ENCODE measurements at regions not wholly inside any gene's neighbourhood (a gene's known extent, or its start where the extent isn't known, plus 50 kb on each side); places are given as distances from the start of the nearest gene placed in this dataset.

DNA sequence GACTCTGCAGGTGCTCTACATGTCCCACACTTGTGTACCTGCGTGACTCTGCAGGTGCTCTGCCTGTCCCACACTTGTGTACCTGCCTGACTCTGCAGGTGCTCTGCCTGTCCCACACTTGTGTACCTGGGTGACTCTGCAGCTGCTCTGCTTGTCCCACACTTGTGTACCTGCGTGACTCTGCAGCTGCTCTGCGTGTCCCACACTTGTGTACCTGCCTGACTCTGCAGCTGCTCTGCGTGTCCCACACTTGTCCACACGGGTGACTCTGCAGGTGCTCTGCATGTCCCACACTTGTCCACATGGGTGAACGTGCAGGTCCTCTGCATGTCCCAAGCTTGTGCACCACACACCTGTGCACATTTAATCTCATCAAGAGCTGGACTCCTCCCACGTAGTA, 576.7 kb upstream of the SALL3 start:
- DNase-seq, result no peak

DNA sequence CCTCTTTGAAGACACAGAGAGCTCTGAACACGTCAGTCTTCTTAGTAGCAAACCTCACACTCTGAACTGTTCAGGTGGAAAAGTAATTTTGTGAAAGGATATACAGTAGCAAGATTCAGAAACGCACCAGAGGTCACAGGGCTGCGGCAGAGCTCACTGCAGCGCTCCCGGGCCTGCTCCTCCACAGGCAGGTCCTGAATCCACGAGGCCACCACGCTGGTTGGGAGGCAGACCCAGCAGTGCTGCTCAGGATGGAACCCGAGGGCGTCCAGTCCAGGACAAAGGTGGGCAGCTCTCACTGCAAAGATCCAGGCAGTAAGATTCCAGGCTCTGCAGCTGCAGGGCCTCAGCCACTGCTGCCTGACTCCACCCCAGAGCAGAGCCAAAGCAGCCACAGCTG, 576.2 kb upstream of the SALL3 start:
- DNase-seq, result no peak

DNA sequence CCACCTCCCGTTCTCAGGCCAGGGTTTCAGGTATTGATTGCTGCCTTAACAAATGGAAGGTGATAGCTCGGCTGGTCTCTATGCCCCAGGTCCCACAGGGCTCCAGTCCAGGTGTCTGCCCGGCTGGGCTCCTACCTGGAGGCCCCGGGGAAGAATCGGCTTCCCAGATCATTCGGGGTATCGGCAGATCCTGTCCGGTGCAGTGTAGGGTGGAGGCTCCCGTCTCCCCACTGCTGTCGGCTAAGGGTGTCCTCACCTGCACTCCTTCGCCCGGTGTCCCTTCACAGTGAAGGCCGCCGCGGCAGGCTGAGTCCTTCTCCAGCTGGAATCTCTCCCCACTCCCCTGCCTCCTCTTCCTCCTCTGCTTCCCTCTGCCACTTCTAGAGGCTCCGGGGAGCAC, 573.9 kb upstream of the SALL3 start:
- no peak for DNase-seq

DNA sequence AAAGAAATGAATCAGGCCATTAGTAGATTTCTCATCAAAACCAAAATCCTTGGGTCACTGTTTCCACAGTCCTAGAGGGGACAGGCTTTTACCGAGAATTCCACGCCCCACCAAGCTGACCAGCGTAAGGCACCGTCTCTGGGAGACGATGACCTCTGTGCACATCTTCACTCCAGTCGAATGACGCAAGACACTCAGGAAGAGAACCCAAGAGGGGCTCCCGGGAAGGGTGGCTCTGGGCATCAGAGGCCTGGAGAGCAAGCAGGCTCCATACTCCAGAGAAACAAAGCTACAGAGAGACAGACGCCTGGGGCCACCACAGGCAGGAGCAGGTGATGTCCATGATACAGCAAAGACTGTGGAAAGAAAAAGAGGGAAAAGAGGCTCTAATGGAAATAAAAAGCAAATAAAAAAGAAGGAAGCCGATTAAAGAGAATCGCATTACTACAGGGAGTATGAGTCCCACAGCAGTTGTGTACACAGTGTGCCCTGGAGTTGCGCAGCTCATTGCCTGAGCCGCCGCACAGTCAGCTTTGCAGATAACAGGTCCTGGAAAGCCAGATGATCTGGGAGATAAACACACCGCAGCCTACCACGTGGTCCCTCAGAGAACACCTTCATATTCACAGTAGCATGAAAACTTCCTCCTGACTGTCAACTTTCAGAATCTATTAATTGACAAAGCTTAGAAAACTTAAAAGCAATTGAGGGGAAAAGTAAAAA, 572.7 kb upstream of the SALL3 start:
- DNase-seq, result no peak

DNA sequence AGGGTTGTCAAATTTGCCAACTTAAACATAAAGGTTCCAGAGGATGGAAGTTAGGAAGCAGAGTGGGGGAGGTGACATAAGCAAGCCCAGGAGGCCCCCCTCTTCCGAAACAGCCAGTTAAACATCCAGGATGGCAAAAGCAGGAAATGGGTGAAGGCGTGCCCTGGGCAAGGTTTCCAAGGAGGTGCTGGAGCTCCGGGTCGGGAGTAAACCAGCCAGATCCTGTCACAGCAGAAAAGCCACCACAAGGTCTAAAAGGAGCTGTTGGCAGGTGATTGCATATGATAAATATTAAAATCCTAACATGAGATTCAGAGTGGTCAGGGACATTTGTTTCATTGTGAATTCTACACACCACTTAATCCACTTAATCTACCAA, 572.2 kb upstream of the SALL3 start:
- no peak for DNase-seq

DNA sequence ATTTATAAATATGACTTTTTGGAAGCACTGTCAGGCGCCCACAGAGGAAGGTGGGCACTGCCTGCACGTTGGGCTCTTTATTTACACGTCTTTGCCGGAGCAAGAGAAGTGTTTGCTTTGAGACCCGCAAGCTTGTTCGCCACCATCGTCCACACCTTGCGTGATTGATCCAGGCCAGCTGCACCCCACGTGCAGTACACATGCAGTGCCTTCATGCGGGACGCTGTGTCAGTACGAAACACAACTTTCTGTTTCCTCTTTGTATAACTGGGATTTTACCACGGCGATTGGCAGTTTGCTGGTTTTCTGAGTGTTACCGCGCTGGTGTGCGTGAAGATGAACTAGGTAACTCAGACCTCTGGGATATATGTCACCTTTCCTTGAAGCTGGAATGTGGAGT, 571.0 kb upstream of the SALL3 start:
- DNase-seq, result no peak

DNA sequence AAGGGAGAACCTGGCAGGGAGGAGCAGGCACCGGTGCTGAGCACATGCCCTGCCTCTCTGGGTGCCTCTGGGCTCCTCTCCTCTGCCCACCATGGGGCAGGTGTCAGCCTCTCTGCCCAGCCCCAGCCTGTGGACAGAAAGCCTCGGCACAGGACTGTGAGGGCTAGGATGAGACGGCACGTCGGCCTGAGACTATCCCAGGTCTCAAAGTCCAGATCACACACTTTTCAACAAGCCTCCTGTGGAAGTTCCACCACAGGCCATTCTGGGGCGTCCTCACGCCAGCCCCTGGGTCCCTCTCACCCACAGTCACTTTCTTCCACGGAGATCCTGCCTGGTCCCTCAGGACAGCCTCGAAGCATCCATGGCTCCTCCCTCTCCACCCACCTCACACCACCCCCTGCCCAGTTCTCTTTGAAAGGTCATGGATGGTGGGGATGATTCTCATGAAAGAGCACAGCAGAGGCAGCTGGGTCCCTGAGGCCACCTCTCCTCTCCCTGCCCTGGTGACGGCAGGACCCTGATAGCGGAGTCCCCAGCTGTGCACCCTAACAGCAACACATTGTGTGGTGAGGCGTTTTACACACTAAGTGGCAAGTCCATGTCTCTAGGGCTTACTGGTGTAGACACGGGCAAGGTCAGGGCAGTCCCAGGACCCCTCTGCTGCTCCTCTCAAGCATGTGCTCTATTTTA, 569.4 kb upstream of the SALL3 start:
- DNase-seq, result no peak

DNA sequence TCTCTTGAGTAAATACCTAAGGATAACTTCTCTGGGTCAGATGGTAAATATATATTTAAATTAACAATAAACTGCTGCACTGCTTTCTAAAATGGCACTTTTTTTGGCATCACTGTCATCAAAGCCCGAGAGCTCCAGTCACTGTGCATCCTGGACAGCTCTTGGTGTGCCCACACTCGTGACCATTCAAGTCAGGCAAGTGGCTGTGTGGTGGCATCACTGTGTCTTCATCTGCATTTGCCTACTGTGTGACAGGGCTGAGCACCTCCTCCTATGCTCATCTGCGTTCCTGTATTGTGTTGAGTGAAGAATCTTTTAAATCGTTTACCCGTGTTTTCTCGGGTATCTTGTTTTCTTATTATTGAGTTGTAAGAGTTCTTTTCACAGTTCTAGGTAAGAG, 568.1 kb upstream of the SALL3 start:
- DNase-seq, result no peak

DNA sequence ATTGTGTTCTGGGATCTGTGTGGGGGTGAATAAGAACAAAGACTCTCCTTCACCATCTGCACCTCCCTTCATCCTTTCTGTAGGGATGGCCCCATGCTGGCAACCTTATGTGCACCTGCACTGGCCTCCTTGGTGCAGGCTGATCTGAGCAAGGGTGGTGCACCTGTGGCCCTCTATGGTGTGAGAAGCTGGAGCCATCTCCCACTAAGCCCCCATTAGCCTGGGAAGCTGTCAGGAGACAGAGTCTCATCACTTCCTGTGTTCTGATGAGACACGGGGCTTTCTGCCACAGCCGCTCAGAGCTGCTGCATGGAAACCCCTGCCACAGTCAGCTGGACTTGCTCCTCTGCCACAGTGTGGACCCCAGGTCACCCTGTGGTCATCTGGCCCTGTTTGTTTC, 565.3 kb upstream of the SALL3 start:
- no peak for DNase-seq

DNA sequence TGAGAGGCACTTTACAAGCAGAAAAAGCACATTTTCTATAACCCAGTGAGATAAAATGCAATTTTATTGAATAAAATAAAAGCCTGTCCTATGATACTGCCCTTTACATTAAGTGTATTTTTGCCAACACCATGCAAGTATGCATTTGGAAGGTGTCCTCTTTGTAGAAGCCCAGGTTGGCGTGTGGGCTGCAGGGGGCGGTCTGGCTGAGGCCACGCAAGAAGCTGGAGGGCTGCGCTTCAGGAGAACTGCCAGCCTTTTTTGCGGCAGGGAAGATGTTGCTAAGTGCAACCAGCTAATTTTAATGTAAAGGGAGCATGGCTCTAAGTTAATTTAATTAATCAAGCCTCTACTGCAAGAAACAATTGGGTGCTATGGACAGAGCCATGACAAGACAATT, 562.8 kb upstream of the SALL3 start:
- no peak for DNase-seq

DNA sequence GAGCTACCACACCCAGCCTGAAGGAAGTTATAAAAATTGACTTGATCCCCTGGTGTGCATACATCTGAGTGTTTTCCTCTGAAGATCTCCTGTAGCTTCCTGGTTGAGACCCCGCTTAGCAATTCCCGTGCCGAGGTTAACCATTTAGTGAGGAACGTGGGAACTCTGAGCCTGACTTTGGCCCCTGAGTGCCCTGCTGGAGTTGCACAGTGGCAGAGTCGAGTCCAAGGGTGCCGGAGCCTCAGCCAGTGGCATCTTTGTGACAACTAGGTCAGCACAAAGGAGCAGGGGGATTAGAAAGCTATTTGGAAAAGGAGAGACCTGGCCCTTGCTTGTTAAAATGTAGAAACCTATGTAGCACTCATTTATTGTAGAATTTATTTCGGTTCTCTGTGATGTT, 561.2 kb upstream of the SALL3 start:
- no peak for DNase-seq

DNA sequence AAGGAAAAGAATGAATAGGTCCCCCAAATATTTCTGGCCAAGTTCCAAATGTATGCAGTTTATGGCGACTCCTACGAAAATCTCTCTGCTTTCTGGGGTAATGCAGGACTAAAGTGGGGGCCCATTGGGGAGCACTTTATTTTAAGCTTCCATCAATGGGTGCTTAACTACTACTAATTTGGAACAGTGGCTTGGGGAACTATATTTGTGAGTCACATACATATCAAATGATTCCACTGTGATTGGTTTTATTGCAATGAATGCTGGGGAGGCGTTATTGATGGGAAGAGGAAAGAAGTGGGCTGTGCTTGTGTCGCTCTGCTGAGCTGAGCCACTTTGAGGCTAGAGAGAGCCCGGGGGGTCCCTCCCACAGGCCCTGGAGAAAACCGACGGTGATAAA, 560.4 kb upstream of the SALL3 start:
- no peak for DNase-seq

DNA sequence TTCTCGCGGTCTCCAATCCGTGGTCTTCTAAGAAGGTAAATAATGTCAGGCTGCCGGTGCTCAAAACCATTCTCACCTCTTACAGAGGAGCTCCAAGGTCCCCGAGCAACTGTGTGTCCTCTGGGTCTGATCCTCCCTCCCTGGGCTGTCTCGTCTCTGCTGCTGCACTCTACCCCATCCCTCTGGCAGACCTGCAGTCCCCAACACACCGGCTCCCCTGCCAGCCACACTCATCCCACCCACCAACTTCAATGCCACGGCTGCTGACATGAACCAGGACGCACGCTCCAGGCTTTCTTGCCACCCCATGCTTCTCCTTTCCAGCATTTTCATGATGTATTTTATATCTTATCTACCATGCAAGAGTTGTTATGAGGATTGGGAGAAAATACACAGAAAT, 559.5 kb upstream of the SALL3 start:
- no peak for DNase-seq

DNA sequence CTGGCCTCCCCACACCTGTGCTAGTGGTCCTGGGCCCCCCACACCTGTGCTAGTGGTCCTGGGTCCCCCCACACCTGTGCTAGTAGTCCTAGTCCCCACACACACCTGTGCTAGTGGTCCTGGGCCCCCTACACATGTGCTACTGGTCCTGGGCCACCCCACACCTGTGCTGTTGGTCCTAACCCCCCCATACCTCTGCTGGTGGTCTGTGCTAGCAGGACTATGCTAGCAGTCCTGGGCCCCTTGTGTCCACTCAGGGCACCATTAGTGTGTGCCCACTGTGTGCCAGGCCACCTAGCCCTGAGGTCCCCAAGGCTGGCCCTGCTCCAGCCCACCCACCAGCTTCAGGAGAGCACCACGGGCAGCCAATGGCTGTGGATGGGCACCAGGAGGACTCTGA, 558.2 kb upstream of the SALL3 start:
- DNase-seq, result no peak

DNA sequence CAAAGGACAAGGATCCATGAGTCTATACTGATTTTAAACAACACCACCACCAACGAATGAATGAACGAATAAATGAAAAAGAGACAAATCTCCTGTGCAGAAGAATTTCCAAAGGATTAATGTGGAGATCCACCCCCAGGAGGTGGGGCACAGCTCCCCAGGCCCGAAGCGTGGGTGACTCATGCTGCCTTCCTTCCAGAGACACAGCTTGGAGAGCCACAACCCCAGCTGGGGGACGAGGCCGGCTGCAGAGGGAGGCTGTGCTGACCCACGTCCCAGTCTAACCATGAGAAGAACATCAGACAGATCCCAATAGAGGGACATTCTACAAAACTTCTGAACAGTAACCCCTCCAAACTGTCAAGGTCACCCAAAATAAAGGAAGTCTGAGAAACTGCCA, 557.3 kb upstream of the SALL3 start:
- DNase-seq, result no peak

DNA sequence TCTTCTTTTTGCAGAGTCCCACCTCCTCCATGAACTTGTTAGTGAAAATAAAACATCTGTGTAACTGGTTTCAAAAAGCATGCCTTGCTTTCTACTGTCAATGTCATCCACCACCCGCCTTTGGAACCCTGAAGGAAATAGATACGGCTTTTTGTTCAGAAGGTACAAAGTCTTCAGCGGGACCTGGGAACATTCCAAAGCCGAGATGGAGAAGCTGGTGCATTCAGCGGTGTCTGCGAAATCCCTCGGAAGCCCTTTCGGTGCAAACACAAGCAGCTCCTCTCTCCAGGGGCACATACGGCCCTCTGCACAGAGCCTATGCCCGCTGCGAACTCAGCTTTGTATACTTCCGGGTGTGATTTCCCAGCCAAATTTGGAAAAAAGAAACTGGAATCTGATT, 555.8 kb upstream of the SALL3 start:
- DNase-seq, result no peak

DNA sequence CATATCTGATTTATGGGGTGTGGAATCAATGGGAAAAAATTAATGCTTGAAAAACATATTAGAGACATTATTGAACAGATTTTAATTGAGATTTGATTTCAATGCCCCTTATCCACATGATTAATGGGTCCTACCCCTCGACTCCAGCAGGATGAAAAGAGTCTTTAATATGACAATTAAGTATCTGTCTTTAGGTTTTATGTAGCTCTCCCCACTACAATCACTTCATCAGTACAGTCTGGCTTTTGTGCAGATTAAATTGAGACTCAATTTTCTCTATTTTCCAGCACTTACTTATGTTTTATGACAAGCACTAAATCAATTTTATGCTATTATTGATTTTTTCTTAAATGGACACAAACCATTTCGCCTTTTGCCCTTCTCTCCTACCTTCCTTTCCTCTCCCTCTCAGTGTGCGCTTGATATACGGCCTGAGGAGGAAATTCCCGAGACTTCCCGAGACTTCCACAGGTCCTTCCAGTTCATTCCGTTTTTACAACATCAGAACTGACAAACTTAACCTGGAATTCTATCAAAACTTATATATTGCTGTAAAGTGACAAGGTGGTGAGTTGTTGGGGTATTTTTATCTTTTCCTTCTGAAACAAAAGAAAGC, 555.1 kb upstream of the SALL3 start:
- DNase-seq, result no peak

DNA sequence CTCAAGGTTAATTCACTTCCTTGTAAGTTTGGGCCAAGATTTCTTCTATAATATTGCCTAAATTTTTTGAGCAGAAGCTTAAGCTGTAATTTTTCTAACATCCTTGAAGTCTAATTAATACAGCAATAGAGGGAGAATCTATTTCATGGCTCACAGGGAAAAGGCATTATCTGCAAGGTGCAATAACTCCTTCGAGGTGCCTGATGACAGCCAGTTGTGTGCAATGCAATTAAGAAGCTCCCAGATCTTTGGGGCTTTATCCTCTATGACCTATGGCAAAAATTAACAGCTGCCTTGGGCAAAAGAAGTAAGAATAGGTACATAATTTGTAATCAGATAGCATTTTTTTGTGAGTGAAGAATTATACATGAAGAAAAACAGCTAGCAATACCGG, 554.6 kb upstream of the SALL3 start:
- no peak for DNase-seq

DNA sequence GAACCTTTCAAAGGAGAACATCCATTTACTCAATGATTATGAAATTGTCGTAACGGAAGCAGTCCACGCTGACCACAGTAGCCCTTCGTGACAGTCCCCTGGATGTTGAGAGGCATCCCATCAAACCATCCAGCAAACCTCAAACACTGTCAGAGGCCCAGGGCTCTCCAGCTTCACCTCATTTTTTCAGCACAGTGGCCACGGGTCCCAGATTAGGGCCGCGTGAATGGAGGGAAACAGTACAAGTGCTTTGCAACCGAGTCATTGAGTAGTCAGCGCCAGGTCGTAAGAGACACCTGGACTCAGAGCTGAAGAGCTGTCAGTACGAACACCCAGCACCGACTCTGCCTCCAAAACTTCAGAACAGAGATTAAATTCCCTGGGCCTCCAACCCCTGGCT, 552.5 kb upstream of the SALL3 start:
- no peak for DNase-seq

DNA sequence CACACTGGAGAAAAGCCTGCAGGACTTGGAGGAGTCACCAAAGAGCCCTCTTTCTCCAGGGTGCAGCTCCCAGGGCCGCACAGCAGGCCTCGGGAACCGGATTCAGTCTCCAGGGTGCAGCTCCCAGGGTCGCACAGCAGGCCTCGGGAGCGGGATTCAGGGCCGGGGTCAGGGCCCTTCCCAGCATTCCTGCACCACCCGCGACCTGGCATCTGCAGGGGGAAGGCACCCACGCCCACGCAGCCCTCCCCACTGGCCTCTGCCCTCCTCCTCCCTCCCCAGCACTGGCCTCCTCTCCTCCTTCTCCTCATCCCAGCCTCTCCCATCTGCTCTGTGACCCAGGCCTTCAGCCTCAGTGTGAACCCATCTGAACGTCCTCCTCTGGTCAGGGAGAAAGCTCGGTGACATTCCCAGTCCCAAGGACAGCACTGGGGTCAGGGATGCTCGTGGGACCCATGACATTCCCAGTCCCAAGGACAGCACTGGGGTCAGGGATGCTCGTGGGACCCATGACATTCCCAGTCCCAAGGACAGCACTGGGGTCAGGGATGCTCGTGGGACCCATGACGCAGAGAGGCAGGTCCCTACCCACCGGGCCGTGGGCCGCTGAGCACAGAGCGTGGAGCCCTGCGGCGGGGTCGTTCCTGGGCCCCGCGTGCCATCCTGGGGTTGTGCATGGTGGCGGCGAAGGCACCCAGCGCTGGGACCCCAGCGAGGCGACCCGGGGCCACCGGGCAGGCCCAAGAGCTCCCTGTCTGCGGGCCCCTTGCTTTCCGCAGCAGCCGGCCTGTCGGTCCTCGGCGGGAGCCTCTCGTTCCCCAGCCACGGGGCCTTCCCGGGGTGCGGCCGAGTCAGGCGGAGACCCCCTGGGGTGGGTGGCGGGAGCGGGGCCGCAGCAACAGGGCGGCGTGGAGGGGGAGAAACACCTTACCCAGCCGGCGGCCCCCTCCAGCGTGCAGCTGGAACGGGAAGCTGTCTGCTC, 550.2 kb upstream of the SALL3 start:
- no peak for DNase-seq

DNA sequence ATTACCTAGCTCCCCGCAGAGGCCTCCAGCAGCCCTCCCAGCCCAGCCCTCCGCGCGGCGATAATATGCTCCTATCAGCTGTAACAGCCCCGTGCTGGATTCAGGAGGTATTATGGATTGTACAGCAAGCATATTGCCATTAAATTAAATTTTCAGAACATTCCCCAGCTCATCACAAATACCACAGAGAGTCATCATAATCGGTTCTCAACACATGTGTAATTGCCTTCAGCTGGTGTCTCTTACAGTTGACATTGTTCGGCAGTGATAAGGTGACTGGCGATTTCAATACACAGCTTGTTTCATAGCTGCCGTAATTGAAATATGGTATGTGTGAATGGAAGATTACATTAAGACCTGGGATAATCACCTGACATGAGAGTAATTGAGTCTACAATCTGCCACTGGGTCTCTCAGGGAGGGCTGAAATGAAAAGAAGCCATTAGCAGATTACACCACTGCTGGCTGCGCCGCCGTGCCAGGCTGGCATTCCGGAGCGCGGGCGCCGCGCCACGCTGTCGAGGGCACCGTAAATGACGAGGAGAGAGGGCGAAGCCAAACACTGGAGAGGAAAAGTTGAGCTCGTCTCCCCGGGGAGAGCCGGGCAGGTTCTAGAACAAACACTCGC, 549.4 kb upstream of the SALL3 start:
- no peak for DNase-seq

DNA sequence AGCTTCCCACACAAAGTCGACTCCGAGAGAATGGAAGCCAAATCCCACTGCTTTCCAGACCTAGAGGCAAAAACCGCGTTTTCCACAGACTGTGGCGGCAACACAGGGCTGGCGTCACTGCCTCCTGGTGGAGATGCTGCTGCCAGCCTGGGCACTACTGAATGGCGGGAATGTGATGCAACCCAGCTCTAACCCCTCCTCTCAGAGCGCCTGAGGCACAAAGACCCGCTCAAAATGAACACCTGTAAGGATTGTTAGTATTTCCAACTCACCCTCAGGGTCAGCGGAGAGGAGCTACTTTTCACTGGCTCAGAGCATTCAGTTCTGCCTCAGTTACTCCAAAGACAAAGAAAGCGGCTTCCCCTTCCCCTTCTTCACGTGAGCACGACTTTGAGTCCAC, 548.0 kb upstream of the SALL3 start:
- no peak for DNase-seq

DNA sequence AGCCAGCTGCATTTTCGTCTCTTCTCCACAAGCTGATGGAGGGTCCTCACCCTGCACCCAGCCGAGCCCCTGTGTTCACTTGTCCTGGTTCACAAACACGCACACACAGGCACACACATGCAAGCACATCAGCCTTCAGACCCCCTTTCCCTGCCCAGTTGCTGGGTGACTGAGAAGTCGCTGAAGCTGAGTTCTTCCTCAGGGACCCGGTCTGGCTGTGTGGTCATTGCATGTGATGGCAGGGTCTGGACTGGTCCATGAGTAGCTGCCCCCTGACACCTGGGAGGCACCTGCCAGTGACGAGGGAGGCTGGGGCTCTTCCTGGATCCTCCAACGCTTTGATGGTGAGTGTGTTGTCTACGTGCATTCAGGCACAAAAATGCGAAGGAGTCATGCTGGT, 546.1 kb upstream of the SALL3 start:
- DNase-seq, result no peak

Data from T1000 (cell line).